Activated CD4-positive, alpha-beta T cell treated with anti-CD3 and anti-CD28 coated beads, Interleukin-2, Interleukin-4, amounts not matched to agents 100 ng/mL and 50 ng/mL, durations not matched to agents 16 hours and 8 hours (primary cell): ENCODE measurements at regions not wholly inside any gene's neighbourhood (a gene's known extent, or its start where the extent isn't known, plus 50 kb on each side); places are given as distances from the start of the nearest gene placed in this dataset.

Experiments
- DNase-seq: peaks from one replicate; pipeline ENCODE4 v3.0.0-alpha.2; 2020; ENCODE audit warnings: low spot score

DNA sequence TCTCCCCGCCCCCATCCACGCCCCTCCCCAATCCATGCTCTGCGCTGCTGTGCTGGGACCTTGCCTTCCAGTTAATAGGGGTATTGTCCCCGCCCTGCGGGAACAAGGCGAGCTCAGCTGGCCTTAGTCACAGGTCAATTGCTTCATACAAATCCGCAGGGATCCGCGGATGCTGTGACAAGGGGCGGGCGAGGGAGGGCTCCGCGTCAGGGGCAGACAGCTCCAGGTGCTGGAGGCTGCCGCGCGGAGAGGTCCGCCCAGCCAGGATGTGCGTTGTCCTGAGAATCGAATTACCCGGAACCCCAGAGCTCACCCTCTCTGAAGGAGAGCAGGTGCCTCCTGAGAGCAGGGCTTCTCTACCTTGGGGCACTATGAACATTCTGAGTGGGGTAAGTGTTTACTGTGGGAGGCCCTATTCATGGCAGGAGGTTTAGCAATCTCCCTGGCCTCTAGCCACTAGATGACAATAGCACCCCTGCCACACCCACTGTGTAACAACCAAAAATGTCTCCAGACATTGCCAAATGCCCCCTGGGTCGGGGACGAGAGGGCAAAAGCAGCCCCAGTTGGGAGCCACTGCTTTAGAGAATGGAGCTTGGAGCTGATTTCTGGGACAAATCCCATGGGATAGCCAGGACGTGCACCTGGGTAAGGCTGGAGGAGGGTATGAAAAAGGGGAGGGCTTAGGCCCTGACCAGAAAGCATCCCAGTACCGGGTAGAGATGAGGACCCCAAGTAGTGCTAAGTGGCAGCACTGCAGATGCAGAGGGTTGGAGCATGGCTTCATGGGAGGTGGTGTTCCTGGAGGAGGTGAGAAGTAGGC is 138.2 kb downstream of the CYLD start:
- no peak for DNase-seq

DNA sequence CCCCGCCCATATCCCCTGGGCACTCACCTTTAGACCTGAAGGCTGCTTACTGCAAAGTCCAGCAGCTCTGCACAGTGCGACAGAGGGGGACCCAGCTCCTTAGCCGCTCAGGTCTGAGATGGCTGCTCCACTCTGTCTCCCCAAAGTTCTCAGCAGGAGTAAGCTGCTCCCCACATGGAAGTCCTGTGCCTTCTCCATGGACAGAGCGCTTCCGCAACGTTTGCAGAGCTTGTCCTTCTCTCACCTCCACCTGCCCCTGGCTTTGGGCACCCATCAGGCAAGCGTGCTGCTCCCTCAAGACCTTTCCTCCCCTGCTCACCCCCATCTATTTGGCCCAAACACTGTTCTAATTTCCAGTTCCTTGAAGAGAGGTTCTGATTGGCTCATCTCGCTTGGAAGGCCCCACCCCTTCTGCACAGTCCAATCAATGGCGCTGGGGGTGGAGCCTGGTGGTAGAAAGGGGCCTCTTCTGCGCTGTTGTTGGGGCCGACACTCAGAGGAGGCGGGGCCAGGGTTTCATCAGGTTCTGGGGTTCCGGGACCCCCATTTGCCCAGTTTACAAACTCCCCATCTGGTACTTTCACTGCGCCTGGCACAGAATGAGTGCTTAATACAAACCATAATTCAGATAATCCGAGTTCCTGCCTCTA is 137.2 kb downstream of the CYLD start:
- DNase-seq, result no peak

DNA sequence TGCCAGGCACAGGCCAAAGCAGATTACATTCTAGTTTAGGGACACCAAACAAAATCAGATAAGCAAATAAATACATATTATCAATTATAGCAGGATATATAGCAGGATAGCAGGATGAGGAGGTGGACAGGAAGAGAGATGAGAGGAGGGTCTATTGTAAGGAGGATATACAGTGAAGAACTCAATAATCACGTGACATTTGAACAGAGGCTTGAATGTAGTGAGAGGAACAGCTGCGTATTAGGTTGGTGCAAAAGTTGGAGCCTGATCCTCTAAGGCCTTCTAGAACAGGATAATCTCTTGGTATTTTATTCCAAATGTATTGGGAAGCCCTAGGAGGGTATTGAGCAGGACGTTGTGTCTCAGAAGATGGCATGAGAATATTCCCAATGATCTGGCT is 136.7 kb downstream of the CYLD start:
- no peak for DNase-seq

DNA sequence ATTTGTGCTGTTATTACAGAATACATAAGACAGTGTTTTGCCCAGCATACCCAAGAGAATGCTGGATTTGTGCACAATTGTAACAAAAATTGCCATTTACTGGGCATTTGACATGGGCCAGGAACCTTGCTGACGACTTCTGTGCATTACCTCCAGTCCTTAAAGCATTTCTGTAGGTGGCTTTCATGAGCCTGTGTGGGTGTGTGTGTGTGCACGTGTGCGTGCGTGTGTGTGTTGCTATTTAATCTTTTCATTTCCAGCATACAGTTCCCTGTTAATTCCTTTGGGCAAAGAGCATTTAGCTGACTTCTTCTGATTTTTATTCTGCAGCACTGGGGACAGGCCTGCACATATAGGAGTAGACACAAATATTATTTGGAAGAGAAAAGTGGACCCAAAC is 134.4 kb downstream of the CYLD start:
- no peak for DNase-seq

DNA sequence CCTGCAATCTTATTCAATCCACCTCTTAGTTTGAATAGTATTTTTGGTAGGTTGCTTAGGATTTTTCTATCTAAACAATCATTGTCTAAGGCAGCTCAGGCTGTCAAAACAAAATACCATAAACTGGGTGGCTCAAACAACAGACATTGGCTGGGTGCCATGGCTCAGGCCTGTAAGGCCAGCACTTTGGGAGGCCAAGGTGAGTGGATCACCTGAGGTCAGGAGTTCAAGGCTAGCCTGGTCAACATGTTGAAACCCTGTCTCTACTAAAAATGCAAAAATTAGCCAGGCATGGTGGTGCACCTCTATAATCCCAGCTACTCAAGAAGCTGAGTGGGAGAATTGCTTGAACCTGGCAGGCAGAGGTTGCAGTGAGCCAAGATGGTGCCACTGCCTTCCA is 126.7 kb downstream of the CYLD start:
- no peak for DNase-seq

DNA sequence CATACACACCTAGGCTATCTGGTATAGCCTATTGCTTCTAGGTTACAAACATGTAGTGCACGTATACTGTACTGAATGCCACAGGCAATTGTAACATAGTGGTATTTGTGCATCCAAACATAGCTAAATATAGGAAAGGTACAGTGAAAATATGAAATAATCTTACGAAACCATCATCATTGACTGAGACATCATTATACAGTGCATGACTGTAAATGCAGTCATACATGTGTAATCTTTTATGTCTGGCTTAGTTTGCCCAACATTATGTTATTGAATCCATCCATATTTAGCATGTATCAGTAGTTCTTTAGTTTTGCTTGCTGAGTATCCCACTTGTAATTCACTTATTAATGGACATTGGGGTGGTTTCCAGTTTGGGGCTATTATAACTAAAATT is 124.9 kb downstream of the CYLD start:
- DNase-seq, result no peak

DNA sequence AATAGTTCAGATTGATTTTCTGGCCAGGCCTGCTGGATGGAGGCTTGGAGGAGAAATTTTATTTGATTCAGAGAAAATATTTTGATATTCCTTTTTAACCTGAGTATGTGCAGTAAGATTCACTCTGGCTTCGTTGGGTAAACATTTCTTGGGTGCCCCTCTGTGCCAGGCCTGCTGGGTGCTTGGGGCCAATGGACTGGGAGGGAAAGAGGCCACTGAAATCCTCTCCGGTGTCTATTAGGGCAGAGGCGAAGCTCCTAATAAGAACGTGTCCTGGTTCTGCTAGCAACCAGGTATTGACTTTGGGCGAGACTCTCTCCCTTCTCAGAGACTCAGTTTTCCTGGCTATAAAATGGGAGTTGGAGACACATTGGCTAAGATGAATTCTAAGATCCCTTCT is 122.5 kb downstream of the CYLD start:
- no peak for DNase-seq

DNA sequence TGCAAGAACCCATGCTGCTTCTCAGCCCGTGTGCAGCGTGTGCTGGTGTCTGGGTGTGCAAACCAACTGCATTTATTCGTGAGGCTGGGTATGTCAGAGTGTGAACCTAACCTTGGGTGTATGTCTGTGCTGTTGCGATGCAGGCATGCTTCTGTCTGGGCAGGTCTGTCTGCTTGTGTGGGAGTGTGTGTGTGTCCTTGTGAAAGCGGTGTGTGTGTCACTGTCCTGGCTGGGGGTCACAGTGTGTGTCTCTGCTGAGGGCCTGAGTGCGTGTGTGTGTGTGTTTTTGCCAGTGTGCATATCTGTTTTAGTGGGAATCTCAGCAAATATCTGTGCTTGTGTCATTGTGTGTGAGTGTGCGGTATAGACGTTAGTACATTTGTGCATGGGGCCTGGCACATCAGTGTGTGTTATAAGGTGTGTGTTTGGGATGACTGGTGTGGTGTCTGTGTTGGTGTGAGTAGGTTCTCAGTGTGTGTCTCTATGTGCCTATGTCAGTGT is 121.8 kb downstream of the CYLD start:
- no peak for DNase-seq

DNA sequence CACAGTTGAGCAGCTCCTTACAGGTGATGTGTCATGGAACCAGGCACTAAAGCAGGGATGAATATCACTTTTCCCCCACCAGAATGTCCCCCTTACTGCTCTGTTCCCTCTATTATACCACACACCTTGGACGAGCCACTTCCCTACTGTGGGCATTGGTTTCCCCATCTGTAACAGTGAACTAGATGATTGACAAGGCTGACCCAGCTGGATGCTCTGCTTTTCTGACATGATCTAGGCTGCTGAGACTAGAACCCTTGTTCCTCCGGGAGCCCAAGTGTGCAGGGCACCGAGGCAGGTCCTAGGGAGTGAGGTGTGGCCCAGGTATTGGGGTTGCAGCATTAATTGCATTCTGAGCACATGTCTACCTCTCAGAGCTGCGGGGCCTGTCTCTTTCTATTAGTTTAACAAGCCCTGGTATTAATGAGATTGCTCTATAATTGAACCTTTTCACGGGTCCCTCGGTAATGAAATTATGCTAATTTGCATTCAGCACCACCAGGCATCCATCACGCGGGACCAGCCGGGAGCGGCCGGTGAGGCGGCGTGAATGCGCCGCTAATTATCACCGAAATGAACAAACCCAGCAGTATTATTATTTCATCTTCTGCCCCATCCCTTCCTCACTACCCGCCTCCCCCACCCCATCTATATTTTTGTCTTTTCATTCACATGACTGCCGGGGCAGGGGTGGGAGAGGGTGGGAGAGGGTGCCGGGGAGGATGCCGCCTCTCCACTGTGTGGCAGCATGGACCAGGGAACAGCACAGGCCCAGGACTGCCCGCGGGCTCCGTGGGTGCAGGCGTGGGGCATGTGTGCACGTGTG is 121.1 kb downstream of the CYLD start:
- no peak for DNase-seq

DNA sequence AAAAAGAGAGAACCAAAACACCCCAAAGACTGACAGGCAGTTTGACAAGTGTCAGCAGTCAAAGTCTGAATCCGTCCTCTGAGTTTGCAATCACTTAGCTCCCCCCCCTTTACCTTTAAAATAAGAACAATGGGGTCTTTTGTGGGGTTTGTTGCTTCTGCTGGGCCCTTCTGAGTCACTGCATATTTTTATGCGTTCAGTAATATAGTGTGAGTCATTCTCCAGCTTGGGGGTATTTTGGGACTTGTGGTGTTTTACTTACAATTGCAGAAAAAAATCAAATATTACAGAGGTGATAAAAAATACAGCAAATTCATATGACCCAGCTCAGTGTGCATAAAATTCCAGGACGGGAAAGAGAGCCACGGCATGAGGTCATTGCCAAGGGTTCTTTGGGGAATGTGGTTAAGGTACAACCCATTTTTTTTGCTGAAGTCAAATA is 120.1 kb downstream of the CYLD start:
- DNase-seq, result no peak

DNA sequence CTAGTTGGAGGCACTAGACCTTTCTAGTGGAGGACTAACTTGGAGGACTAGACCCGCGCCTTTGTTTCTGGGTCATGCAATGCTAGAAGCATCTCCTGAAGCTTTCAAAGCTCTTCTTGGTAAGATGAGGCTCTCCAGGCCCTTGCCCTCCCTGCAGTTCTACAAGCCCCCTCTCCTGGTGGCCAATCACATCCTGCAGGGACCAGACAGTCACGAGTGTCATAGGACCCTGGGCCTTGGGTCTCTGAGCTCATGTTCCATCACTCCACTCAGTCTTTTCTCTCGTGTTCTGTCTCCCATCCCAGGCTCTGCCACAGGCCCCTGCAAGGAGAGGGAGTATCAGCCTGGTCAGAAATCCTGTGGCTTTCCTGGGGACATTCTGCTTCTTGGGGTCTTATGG is 119.6 kb downstream of the CYLD start:
- DNase-seq, result no peak

- no peak for DNase-seq
Measured at GRCh38 chr16:50859628-50860360, 117.9 kb downstream of the CYLD start.

DNA sequence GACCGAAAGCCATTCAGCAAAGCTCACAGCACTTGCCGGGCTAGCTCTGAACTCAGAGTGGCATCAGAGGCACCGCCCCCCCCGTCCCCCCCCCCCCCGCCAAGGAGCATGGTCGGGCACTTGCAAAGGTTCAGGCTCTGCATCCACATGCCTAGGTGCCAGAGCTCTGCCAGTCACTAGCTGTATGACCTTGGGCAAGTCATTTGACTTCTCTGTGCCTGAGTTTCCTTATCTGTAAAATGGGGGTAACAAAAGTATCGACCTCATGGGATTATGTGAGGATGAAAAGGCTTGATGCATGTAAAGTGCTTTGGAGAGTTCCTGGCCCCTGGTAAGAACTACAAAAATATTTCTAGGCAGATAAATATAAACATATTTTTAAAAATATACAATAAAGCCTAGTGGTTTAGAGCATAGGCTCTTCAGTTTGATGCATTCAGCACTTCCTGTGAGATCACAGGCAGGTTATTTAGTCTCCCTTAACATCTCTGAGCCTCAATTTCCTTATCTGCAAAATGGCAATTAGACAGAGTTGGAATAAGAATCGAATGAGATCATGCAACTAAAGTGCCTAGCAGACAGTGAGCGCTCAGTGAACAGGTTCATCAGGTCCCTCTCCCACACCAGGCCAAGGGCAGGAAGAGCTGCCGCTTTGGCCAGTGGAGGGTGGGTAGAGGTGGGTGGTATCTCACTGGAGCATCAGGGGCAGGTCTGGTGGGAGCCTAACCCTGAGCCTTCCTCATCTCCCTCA is 117.2 kb downstream of the CYLD start:
- no peak for DNase-seq

DNA sequence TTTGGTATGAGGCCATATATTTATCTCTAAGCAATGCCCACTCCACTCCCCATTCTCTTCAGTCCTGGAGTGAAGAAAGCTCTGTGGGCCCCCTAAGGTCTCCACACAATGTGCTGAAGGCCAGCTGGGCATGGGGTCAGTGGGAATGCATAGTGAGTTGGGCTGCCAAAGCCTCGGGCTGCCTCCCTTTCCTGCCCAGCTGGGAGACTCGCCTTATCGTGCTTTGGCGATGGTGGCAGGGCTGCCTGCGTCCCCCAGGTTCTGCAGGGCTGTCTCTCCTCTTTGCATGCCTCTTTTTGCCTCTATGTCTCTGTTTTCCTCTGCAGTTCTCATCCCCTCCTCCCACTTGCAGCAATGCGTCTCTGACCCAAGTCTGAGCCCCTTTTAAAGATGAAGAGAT is 116.5 kb downstream of the CYLD start:
- no peak for DNase-seq

DNA sequence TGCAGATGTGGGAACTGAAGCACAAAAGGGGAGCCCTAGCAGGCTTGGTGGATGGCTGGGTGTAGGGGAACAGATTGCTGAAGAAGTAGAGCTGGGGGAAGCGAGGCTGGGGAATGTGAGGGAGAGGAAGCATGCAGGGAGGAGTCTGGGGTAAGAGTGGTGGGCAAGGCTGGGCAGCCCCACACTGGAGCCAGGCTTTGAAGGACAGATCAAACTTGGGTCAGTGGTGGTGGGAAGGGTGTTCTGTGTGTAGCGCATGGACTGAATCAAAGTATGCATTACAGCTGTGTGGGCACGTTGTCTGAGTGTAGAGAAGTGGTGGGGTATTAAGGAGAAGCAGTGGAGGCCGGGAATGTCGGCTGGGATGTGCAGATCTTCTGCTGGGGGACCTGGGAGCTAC is 116.0 kb downstream of the CYLD start:
- DNase-seq, result no peak

GRCh38 chr16:50856991-50857390 is 115.1 kb downstream of the CYLD start:
- no peak for DNase-seq

DNA sequence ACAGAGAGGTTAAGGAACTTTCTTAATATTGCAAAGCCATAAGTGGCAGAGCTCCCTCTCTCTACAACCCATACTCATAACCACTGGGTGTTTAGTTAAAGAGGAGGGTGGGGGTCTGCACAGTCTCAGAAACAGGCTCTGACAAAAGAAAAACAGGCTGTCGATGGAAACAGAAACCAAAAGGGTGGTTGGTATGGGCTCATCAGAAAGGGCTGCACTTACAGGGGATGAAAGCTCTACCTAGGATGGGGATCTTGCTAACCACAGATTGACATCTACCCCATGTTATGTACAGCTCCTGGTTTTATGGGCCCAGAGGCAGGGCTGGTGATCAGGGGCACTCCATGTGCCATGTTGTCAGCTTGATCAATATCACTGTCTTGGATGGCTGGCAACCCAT is 111.4 kb downstream of the CYLD start:
- no peak for DNase-seq
